ENCODE measurements at regions not wholly inside any gene's neighbourhood (a gene's known extent, or its start where the extent isn't known, plus 50 kb on each side); places are given as distances from the start of the nearest gene placed in this dataset.

- no peak for DNase-seq
Observed at GRCh38 chr6:120200853-120201252, 851.3 kb upstream of the MAN1A1 start.

GRCh38 chr6:120198033-120198432 lies 848.5 kb upstream of the MAN1A1 start:
- DNase-seq: no peak

GRCh38 chr6:120186080-120186479 lies 836.5 kb upstream of the MAN1A1 start:
- DNase-seq: no peak

DNA sequence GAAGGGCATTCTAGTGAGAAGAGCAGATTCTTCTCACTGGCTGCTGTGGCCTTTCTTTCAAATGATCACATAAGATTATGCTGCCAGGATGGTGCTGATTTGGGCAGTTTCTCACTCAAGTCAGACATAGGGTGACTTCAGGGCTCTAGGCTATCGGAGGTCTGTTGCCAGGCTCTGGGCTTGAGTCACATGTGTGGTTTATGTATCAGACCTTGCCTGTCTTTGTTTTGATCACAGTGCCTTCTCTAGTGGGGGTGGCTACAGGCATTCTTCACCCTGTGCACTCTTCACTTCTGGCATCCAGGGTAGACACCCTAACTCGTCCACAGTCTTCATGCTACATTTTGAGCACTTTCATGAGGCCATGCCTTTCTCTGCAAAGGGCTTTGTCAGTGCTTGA lies 823.7 kb upstream of the MAN1A1 start:
- no peak for DNase-seq

DNA sequence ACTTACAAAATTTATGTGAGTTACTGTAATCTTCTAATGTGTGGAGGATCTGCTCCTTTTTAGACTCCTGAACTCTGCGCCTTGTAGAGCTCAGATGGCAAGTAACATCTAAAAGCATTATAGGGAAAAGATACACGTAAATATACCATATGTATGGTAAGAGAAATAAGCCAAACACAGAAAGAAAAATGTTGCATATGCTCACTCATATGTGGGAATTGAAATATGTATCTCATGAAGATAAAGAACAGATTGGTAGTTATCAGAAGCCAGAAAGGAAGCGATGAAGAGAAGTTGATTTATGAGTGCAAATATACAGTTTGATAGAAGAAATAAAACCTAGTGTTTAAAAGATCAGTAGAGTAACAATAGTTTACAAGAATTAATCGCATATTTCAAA lies 815.0 kb upstream of the MAN1A1 start:
- DNase-seq: no peak

- no peak for DNase-seq
Observed at GRCh38 chr6:120157873-120158272, 808.3 kb upstream of the MAN1A1 start.

- DNase-seq: no peak
Observed at GRCh38 chr6:120147071-120147871, 797.7 kb upstream of the MAN1A1 start.

- no peak for DNase-seq
Observed at GRCh38 chr6:120141601-120142000, 792.0 kb upstream of the MAN1A1 start.

DNA sequence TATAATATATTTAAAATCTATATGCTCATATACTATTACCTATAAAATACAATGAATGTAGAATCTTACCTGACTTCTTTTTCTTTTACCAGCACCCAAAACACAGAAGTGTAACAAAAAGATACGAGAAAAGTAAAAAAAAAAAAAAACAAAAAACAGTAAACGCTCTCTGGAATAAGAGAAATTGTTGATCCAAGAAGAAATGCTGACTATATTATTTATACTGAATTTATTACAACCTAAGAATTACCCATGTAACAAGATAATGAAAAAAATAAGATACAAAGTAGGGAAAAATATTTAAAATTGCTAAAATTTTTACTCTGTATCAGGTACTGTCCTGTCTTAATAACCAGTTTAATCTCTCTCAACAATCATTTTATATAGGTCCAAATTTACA lies 787.9 kb upstream of the MAN1A1 start:
- DNase-seq: no peak

- DNase-seq: no peak
Observed at GRCh38 chr6:120129228-120129627, 779.7 kb upstream of the MAN1A1 start.

GRCh38 chr6:120122401-120122800 lies 772.8 kb upstream of the MAN1A1 start:
- no peak for DNase-seq

GRCh38 chr6:120116343-120116742 lies 766.8 kb upstream of the MAN1A1 start:
- no peak for DNase-seq

GRCh38 chr6:120112980-120113379 lies 763.4 kb upstream of the MAN1A1 start:
- no peak for DNase-seq

DNA sequence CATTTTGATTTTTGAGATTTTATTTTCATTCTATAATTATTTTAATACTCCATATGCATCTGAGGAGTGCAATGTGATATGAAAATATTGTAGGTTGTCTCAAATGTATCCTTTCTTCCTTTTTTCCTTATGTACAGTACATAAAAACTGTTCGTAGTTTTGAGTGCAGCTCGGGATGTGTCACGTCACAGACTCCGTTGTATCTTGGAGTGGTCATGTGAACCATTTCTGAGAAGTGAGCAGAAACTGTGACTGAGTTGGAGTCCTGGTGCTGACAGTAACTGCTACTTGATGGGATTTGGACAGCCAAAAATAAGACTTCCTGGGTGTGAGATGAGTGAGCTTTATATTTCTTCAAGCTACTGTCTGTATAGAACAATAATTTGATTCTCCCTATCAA lies 761.4 kb upstream of the MAN1A1 start:
- DNase-seq: no peak

- DNase-seq: no peak
Observed at GRCh38 chr6:120108061-120108795, 758.7 kb upstream of the MAN1A1 start.

DNA sequence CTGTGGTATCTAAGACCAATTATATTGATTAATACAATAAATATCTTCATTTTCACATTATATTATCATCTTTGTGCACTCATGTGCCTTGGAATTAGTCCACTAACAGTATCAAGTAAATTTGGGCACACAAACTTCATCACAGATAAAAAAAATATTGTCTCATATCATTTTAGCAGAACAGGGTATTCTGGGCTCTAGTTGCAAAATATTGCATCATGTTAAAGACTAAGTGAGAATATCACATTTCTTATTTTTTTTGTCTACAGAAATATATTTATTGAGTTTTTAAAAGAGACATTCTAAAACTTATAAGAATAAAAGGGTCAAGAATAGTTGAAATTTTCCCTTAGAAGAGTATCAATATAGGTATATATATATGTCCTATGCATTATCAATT lies 754.1 kb upstream of the MAN1A1 start:
- DNase-seq: no peak

GRCh38 chr6:120096696-120097260 lies 747.2 kb upstream of the MAN1A1 start:
- DNase-seq: no peak

GRCh38 chr6:120083186-120083585 lies 733.6 kb upstream of the MAN1A1 start:
- no peak for DNase-seq

- no peak for DNase-seq
Observed at GRCh38 chr6:120077489-120077888, 727.9 kb upstream of the MAN1A1 start.

GRCh38 chr6:120058410-120058809 lies 708.8 kb upstream of the MAN1A1 start:
- no peak for DNase-seq

- DNase-seq: no peak
Observed at GRCh38 chr6:120056085-120056484, 706.5 kb upstream of the MAN1A1 start.

GRCh38 chr6:120055071-120055470 lies 705.5 kb upstream of the MAN1A1 start:
- no peak for DNase-seq

GRCh38 chr6:120039664-120040063 lies 690.1 kb upstream of the MAN1A1 start:
- DNase-seq: no peak

DNA sequence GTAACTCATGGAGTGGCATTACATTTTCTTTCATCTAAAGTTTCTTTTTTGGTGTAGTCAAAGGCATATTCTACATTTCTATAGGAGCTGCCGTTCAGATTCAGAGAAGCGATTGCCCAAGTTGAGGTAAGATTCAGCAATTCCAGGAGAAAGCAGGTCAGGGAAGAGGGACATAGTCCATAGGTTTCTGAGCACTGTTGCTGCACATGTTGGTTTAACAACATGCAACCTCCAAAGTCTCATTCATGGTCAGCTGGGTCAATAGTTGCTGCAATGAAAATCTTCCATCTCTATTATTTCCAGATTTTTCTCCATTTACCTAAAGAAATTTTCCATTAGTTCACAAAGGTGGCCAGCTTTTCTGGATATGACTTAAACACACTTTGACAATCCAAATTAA lies 682.3 kb upstream of the MAN1A1 start:
- no peak for DNase-seq
